SK-N-SH (cell line): ENCODE measurements at regions not wholly inside any gene's neighbourhood (a gene's known extent, or its start where the extent isn't known, plus 50 kb on each side); places are given as distances from the start of the nearest gene placed in this dataset.

Experiments
- EP300 ChIP-seq, 2 experiments: IDR thresholded peaks; 2 replicates each; pipeline versions ENCODE4 v1.4.0 to v1.6.1; 2012; ENCODE audit warnings: borderline replicate concordance in 1 of 2, low read depth in 1 of 2, low read length in 1 of 2
- RFX5 ChIP-seq: IDR thresholded peaks from 2 replicates; pipeline ENCODE4 v1.6.1; 2012; ENCODE audit warnings: mild to moderate bottlenecking, improper control_type of control experiment, low read length
- TAF1 ChIP-seq: IDR thresholded peaks from 2 replicates; pipeline ENCODE4 v1.6.1; 2012; ENCODE audit warnings: low read depth, mild to moderate bottlenecking, low read length, moderate library complexity, borderline replicate concordance
- USF1 ChIP-seq: IDR thresholded peaks from 2 replicates; pipeline ENCODE4 v1.4.0; 2012; ENCODE audit warnings: low read depth, borderline replicate concordance
- TF ChIP-seq, protein P1 (sequence below): fragments of 200-600 bp; sonication (generic); IDR thresholded peaks from 2 replicates; pipeline ENCODE4 v1.6.1; 2017; ENCODE audit warnings: antibody characterized with exemption, mild to moderate bottlenecking, moderate library complexity

DNA sequence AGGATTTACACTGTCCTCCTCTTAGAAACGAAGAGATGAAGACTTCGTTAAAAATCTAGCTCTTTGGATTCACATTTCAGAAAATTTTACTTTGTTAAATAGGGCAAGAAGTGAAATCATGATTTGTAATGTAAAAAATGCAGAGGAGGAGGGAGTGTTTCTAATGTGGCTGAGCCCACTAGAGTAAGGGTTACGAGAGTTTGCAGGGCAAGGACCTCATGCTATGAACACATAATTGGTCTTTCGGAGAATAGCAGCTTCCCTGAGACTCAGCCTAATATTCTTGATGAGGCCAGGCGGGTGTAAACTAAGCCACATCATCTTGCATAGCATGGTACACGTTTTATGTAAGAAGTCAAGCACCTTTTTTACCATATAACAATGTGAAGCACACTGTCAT, 191.0 kb upstream of the ADAMTS16 start:
- TF ChIP-seq EP300 (IDR thresholded peaks at IDR 0.05; ENCODE audit: borderline replicate concordance in 1 of 2, low read depth in 1 of 2, low read length in 1 of 2) = no peak
- TF ChIP-seq USF1 = no peak
- no peak for TF ChIP-seq TAF1
- TF ChIP-seq, protein P1, sequence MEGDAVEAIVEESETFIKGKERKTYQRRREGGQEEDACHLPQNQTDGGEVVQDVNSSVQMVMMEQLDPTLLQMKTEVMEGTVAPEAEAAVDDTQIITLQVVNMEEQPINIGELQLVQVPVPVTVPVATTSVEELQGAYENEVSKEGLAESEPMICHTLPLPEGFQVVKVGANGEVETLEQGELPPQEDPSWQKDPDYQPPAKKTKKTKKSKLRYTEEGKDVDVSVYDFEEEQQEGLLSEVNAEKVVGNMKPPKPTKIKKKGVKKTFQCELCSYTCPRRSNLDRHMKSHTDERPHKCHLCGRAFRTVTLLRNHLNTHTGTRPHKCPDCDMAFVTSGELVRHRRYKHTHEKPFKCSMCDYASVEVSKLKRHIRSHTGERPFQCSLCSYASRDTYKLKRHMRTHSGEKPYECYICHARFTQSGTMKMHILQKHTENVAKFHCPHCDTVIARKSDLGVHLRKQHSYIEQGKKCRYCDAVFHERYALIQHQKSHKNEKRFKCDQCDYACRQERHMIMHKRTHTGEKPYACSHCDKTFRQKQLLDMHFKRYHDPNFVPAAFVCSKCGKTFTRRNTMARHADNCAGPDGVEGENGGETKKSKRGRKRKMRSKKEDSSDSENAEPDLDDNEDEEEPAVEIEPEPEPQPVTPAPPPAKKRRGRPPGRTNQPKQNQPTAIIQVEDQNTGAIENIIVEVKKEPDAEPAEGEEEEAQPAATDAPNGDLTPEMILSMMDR = no peak
- TF ChIP-seq RFX5 = no peak
